GM23338 (cell line): ENCODE measurements at regions not wholly inside any gene's neighbourhood (a gene's known extent, or its start where the extent isn't known, plus 50 kb on each side); places are given as distances from the start of the nearest gene placed in this dataset.

Experiments used
- CREB1 ChIP-seq: fragments of 250-450 bp; sonication (Bioruptor Pico); IDR thresholded peaks from 2 replicates; pipeline ENCODE4 v1.5.0; 2020; ENCODE audit warnings: low read depth, mild to moderate bottlenecking, moderate library complexity
- CTCF ChIP-seq, 2 experiments: fragments of 200-600 bp in 1 of 2; sonication (generic) in 1 of 2; conservative IDR thresholded peaks; 2 replicates each; pipeline versions ENCODE4 v1.5.1 to v1.6.1; 2016 to 2017; ENCODE audit warnings: antibody characterized with exemption in 2 of 2, low read depth in 2 of 2, mild to moderate bottlenecking in 2 of 2, moderate library complexity in 1 of 2
- EZH2 ChIP-seq: fragments of 200-600 bp; sonication (generic); IDR thresholded peaks from one replicate; pipeline ENCODE4 v1.8.0; 2017; ENCODE audit warnings: antibody characterized with exemption, mild to moderate bottlenecking, low read depth; ENCODE audit not compliant: unreplicated experiment
- EZH2phosphoT487 ChIP-seq: fragments of 200-600 bp; sonication (generic); IDR thresholded peaks from one replicate; pipeline ENCODE4 v1.8.1; 2018; ENCODE audit warnings: antibody characterized with exemption; ENCODE audit not compliant: unreplicated experiment
- JUNB ChIP-seq: IDR thresholded peaks from one replicate; pipeline ENCODE4 v1.6.1; 2016; ENCODE audit warnings: antibody characterized with exemption; ENCODE audit not compliant: unreplicated experiment
- NANOG ChIP-seq: IDR thresholded peaks from 2 replicates; pipeline ENCODE4 v1.6.1; 2016; ENCODE audit warnings: antibody characterized with exemption, borderline replicate concordance
- REST ChIP-seq: IDR thresholded peaks from one replicate; pipeline ENCODE4 v1.6.1; 2018; ENCODE audit warnings: antibody characterized with exemption; ENCODE audit not compliant: unreplicated experiment
- ZNF114 ChIP-seq: fragments of 250-450 bp; sonication (Bioruptor Pico); IDR thresholded peaks from 2 replicates; pipeline ENCODE4 v1.5.0; 2020; ENCODE audit warnings: mild to moderate bottlenecking, moderate library complexity
- ZNF462 ChIP-seq: fragments of 250-450 bp; sonication (Bioruptor Pico); IDR thresholded peaks from 2 replicates; pipeline ENCODE4 v1.5.0; 2020; ENCODE audit warnings: mild to moderate bottlenecking, moderate library complexity

- no peak for TF ChIP-seq CTCF (conservative IDR thresholded peaks at IDR 0.05; ENCODE audit: low read depth in 2 of 2)
- no peak for TF ChIP-seq REST
- no peak for TF ChIP-seq CREB1 (CRISPR knock-in tag)
- no peak for TF ChIP-seq EZH2phosphoT487
- no peak for TF ChIP-seq EZH2
- no peak for TF ChIP-seq NANOG
- TF ChIP-seq ZNF462 (CRISPR knock-in tag) = no peak
- TF ChIP-seq ZNF114 (CRISPR knock-in tag) = no peak
- no peak for TF ChIP-seq JUNB
These were observed 191.4 kb downstream of the TM2D1 start for GRCh38 chr1:61533546-61533945.
